Central memory CD8-positive, alpha-beta T cell (primary cell): ENCODE measurements at regions not wholly inside any gene's neighbourhood (a gene's known extent, or its start where the extent isn't known, plus 50 kb on each side); places are given as distances from the start of the nearest gene placed in this dataset.

Experiments
- ATAC-seq: fragments of 150-1000 bp; cut with Tn5 transposase; replicated peaks from 2 replicates; pipeline ENCODE4 v1.10.0; 2022; ENCODE audit warnings: mild to moderate bottlenecking, moderate FRiP score, moderate number of reproducible peaks; ENCODE audit not compliant: poor library complexity, severe bottlenecking; ENCODE audit errors: extremely low read depth
- DNase-seq, 2 donors: peaks; one replicate each; pipeline ENCODE4 v3.0.0; 2021; ENCODE audit warnings: low spot score in 2 of 2
- H3K27ac Mint-ChIP-seq: one replicate; pipeline ENCODE4 v1.8.0; 2022; ENCODE audit warnings: low read depth, mild to moderate bottlenecking, moderate library complexity, mixed read lengths
- H3K27me3 Mint-ChIP-seq: one replicate; pipeline ENCODE4 v1.8.0; 2022; ENCODE audit warnings: mixed read lengths
- H3K36me3 Mint-ChIP-seq: one replicate; pipeline ENCODE4 v1.8.0; 2022; ENCODE audit warnings: mild to moderate bottlenecking, moderate library complexity, mixed read lengths; ENCODE audit not compliant: insufficient read depth
- H3K4me1 Mint-ChIP-seq: one replicate; pipeline ENCODE4 v1.8.0; 2022; ENCODE audit warnings: mixed read lengths
- H3K4me3 Mint-ChIP-seq: one replicate; pipeline ENCODE4 v1.8.0; 2022; ENCODE audit warnings: mild to moderate bottlenecking, moderate library complexity, mixed read lengths
- H3K9me3 Mint-ChIP-seq: one replicate; pipeline ENCODE4 v1.8.0; 2022; ENCODE audit warnings: mixed read lengths

GRCh38 chr7:25965405-25966123 lies 186.4 kb upstream of the NFE2L3 start:
- Mint-ChIP-seq H3K36me3 (peaks cover 2% of the 10 kb centered on the region), H3K4me1 (peaks cover 19% of the 10 kb centered on the region), H3K27ac (no peak overlapping the region), H3K27me3 (peaks cover 44% of the 10 kb centered on the region), H3K4me3 (no peak overlapping the region), H3K9me3 (no peaks in the 10 kb centered on the region)
- DNase-seq (no peak), ATAC-seq (no peak)

- Mint-ChIP-seq H3K27me3 (peaks cover 44% of the 10 kb centered on the region), H3K27ac (no peak overlapping the region), H3K36me3 (peaks cover 2% of the 10 kb centered on the region), H3K4me3 (no peak overlapping the region), H3K9me3 (no peaks in the 10 kb centered on the region), H3K4me1 (peaks cover 19% of the 10 kb centered on the region)
- DNase-seq (no peak), ATAC-seq (no peak)
Measured at GRCh38 chr7:25966469-25966868, 185.5 kb upstream of the NFE2L3 start.

GRCh38 chr7:25967278-25968204 lies 184.5 kb upstream of the NFE2L3 start:
- H3K4me1 Mint-ChIP-seq: peaks cover 19% of the 10 kb centered on the region
- peaks cover 2% of the 10 kb centered on the region for H3K36me3 Mint-ChIP-seq
- H3K4me3 Mint-ChIP-seq: peak overlapping the region; percentile 52
- ATAC-seq (peak; percentile 34), DNase-seq (no peak)
- no peak overlapping the region for H3K27ac Mint-ChIP-seq
- H3K9me3 Mint-ChIP-seq: no peaks in the 10 kb centered on the region
- H3K27me3 Mint-ChIP-seq: peaks cover 50% of the 10 kb centered on the region

GRCh38 chr7:25968205-25968993 lies 183.6 kb upstream of the NFE2L3 start:
- DNase-seq: peak in 1 of 2 donors; percentile 33
- H3K9me3 Mint-ChIP-seq: no peaks in the 10 kb centered on the region
- H3K4me1 Mint-ChIP-seq: peaks cover 19% of the 10 kb centered on the region
- H3K4me3 Mint-ChIP-seq: peak overlapping the region; percentile 52
- H3K36me3 Mint-ChIP-seq: peaks cover 2% of the 10 kb centered on the region
- H3K27ac Mint-ChIP-seq: no peak overlapping the region
- peak; percentile 65 for ATAC-seq
- H3K27me3 Mint-ChIP-seq: peaks cover 59% of the 10 kb centered on the region

- H3K4me3 Mint-ChIP-seq: no peak overlapping the region
- peaks cover 19% of the 10 kb centered on the region for H3K4me1 Mint-ChIP-seq
- peaks cover 2% of the 10 kb centered on the region for H3K36me3 Mint-ChIP-seq
- no peak for ATAC-seq
- no peak for DNase-seq
- H3K27me3 Mint-ChIP-seq: peaks cover 48% of the 10 kb centered on the region
- H3K9me3 Mint-ChIP-seq: no peaks in the 10 kb centered on the region
- no peak overlapping the region for H3K27ac Mint-ChIP-seq
Measured at GRCh38 chr7:25970356-25970755, 181.6 kb upstream of the NFE2L3 start.

GRCh38 chr7:25970911-25971310 lies 181.1 kb upstream of the NFE2L3 start:
- Mint-ChIP-seq H3K4me3 (no peak overlapping the region), H3K27me3 (peaks cover 42% of the 10 kb centered on the region), H3K36me3 (peaks cover 2% of the 10 kb centered on the region), H3K4me1 (peaks cover 19% of the 10 kb centered on the region), H3K9me3 (no peaks in the 10 kb centered on the region), H3K27ac (no peak overlapping the region)
- no peak for ATAC-seq
- DNase-seq: no peak

- Mint-ChIP-seq H3K4me3 (no peak overlapping the region), H3K9me3 (peaks cover 6% of the 10 kb centered on the region), H3K27me3 (peaks cover 28% of the 10 kb centered on the region), H3K27ac (no peak overlapping the region), H3K36me3 (no peaks in the 10 kb centered on the region), H3K4me1 (no peaks in the 10 kb centered on the region)
- ATAC-seq (no peak), DNase-seq (no peak)
Measured at GRCh38 chr7:25976630-25977029, 175.4 kb upstream of the NFE2L3 start.

- no peak for DNase-seq
- Mint-ChIP-seq H3K27me3 (peaks cover 15% of the 10 kb centered on the region), H3K36me3 (no peaks in the 10 kb centered on the region), H3K9me3 (peaks cover 6% of the 10 kb centered on the region), H3K27ac (no peak overlapping the region), H3K4me3 (no peak overlapping the region), H3K4me1 (no peaks in the 10 kb centered on the region)
- no peak for ATAC-seq
Measured at GRCh38 chr7:25978466-25978865, 173.5 kb upstream of the NFE2L3 start.

GRCh38 chr7:25979605-25980004 lies 172.4 kb upstream of the NFE2L3 start:
- H3K36me3 Mint-ChIP-seq: no peaks in the 10 kb centered on the region
- H3K27me3 Mint-ChIP-seq: peaks cover 14% of the 10 kb centered on the region
- no peak overlapping the region for H3K4me3 Mint-ChIP-seq
- H3K9me3 Mint-ChIP-seq: peaks cover 6% of the 10 kb centered on the region
- DNase-seq (no peak), ATAC-seq (no peak)
- no peaks in the 10 kb centered on the region for H3K4me1 Mint-ChIP-seq
- no peak overlapping the region for H3K27ac Mint-ChIP-seq

- H3K4me1 Mint-ChIP-seq: no peaks in the 10 kb centered on the region
- H3K9me3 Mint-ChIP-seq: peaks cover 6% of the 10 kb centered on the region
- no peaks in the 10 kb centered on the region for H3K36me3 Mint-ChIP-seq
- peaks cover 28% of the 10 kb centered on the region for H3K27me3 Mint-ChIP-seq
- H3K27ac Mint-ChIP-seq: no peak overlapping the region
- ATAC-seq (no peak), DNase-seq (no peak)
- no peak overlapping the region for H3K4me3 Mint-ChIP-seq
Measured at GRCh38 chr7:25982684-25983083, 169.3 kb upstream of the NFE2L3 start.

- no peak overlapping the region for H3K4me3 Mint-ChIP-seq
- no peak for DNase-seq
- H3K27ac Mint-ChIP-seq: no peak overlapping the region
- peaks cover 44% of the 10 kb centered on the region for H3K27me3 Mint-ChIP-seq
- ATAC-seq: no peak
- H3K9me3 Mint-ChIP-seq: peaks cover 6% of the 10 kb centered on the region
- no peaks in the 10 kb centered on the region for H3K4me1 Mint-ChIP-seq
- H3K36me3 Mint-ChIP-seq: no peaks in the 10 kb centered on the region
Measured at GRCh38 chr7:25985196-25985595, 166.8 kb upstream of the NFE2L3 start.

- Mint-ChIP-seq H3K27me3 (peaks cover 43% of the 10 kb centered on the region), H3K4me1 (no peaks in the 10 kb centered on the region), H3K4me3 (no peak overlapping the region), H3K36me3 (peaks cover 3% of the 10 kb centered on the region), H3K9me3 (no peaks in the 10 kb centered on the region), H3K27ac (no peak overlapping the region)
- DNase-seq (no peak), ATAC-seq (no peak)
Measured at GRCh38 chr7:25988640-25989039, 163.4 kb upstream of the NFE2L3 start.
